HG03103 (cell line): ENCODE measurements at regions not wholly inside any gene's neighbourhood (a gene's known extent, or its start where the extent isn't known, plus 50 kb on each side); places are given as distances from the start of the nearest gene placed in this dataset.
"Not testable (repeated sequence)": the region's sequence is repeated elsewhere in the genome, so short reads cannot be mapped to it uniquely, and the experiment has no call there.

Source experiments
- ATAC-seq: cut with Tn5 transposase; IDR thresholded peaks from one replicate; pipeline ENCODE4 v1.9.1; 2021; ENCODE audit warnings: low read depth; ENCODE audit not compliant: unreplicated experiment

DNA sequence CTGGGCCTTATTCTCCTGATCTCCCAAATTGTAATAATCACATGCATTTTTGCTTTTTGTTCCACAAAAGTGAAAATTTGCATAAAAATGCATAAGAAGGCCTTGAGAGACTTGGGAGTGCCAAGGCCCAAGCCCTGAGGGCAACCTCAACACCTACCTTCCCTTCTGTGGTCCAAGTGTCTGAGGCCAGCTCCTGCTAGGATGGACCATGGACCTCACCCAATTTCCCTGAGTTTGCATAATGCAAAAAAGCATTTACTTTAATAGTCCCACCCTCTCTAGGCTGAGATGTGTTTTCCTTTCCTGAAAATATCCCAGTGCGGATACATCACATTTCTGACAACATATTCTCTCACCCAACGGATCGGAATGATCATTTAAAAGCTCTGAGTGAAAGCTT, 194.1 kb upstream of the TENM4 start:
- ATAC-seq: no peak

DNA sequence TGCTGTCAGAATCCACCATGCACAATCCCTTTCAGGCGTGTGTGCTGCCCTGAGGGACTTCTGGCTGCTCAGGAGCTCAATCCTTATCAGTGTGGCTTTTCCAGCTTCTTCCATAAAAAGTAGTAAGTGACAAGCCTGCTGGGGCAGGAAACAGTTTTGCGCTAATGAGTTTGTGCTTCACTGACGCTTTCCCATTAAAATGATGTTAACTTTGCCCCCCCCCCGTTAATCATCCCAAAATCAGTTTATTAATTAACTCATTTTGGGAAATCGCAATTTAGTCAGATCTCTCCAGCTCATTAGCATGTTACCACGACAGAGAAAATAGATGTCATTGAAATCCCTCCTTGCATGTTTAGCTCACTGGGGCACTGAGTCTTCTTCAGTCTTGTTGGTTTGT, 186.5 kb upstream of the TENM4 start:
- ATAC-seq: no peak

DNA sequence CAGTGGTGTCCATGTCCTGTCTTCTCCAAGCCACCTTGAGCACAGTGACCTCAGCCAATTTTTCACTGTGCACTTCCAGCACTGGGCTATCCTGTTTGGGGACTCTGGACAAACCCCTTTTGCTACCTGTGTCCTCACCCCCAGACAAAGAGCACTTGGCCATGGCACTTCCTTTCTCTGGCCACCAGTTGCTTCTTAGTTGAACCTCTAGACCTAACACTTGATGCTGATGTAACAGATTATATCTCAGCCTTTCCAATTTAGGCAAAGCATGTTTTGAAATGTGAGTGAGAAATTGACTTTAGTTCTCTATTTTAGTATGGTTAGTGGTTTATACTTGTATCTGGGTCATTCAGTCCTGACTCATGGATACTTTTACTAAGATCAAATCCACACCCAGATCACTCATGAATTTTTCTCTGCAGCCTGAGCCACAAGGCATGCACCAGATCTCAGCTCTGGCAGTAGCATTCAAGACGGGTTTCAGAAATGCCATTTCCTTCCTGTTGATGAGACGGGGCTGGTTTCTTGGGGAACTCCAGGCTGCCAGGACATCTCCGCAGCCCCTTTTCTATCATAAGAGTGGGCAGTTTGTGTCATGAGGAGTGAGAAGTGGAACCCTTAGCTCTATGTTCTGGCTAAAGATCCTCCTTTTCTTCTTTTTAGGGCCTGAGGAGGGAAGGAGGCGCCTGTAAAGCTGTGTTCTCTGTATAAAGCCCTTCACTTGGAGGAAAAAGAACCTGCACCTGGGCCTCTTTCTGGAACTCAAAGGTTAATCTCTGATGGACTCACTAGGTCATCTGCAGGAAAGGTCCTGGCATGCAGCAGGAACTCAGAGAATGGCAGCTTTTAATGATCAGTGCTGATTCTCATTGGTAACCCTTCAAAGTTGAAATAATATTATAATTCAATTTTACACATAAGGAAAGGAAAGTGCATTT, 185.6 kb upstream of the TENM4 start:
- ATAC-seq: no peak

DNA sequence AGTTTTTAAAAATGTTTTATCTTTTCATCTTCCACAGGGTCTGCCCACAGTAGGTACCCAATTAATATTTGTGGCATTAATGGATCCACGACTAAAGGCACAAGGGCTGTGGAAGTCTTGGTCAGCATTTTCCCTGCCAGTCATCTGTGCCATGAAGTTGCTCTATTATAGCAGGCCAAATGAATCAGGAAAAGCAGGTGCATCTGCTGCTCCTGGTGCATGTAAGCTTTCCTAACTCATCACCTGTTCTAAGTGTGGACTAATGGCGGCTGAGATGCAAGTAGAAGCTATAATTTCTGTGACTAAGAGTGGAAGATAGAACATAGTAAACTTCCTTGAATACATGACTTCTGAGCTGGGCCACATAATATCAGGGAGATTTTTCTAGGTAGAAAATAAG, 182.5 kb upstream of the TENM4 start:
- no peak for ATAC-seq

DNA sequence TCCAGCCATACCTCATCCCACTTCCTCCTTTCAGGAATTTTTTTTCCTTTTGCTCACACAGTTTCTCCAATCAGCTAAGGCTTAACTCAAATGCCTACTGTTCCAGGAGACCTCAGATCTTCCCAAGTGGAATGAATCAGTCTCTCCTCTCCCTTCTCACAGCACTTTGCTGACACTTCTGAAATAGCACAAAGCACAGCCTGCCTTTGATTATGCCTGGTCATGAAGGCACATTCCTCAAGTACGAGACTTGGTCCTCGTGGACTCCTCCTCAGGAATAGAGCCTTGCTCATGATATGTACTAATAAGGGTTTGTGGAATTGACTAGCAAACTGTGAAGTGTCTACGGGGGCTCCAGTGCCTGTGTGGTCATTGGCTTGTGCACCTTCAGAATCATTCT, 176.7 kb upstream of the TENM4 start:
- ATAC-seq: no peak

DNA sequence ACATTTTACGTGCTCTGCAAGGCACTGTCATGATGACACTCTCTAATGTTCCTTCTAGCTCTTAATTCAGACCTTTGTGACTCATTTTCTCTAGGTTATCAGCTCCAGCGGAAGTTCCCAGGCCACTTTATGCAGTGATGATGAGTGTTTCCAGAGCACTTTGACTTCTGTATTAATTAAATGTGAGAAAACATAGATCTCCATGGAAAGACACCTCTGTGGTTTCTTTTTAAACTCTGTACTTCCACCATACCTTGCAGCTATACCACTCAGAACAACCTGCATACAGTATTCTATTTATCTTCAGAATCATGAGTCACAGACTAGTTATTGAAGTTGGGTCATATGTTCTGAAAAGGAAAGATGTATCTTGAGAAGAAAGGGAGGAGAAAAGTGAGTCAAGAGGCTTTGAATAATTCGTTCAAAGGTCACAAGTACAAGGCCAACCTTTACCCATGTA, 175.6 kb upstream of the TENM4 start:
- no peak for ATAC-seq

DNA sequence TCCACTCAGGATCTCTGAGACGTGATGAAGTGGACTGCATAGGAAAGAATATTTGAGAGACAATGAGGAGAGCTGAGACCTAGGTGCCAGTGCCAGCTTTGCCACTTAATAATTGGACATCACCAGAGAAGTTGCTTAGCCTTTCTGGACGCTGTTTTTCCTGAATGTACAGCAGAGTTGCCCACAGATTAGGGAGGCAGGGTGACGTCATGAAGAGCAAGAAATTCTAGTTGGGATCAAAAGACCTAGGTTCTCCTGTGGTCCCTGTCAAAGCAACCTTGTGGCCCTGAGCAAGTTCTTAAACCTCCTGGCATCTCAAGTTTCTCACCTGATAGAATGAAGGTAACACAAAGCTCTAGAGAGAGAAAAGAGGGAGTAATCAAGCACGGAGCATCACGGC, 174.6 kb upstream of the TENM4 start:
- ATAC-seq: no peak

DNA sequence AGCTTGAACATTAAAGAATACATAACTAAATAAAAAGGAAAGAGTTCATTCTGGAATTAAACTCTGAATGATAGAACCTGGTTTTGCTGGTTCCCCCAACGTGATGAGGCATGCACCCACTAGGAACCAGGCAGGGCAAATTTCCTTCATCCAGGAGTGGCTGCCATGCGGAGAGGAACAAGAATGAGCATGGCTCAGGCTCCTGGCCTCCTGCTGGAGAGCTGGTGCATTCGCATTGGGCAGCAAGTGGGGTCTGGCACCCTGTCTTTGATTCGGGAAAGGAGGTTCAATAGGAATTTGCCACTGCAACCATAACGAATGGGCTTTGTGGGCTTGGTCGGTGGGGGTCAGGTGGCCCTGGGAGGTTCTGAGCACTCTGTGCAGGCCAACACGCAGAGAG, 169.8 kb upstream of the TENM4 start:
- no peak for ATAC-seq

DNA sequence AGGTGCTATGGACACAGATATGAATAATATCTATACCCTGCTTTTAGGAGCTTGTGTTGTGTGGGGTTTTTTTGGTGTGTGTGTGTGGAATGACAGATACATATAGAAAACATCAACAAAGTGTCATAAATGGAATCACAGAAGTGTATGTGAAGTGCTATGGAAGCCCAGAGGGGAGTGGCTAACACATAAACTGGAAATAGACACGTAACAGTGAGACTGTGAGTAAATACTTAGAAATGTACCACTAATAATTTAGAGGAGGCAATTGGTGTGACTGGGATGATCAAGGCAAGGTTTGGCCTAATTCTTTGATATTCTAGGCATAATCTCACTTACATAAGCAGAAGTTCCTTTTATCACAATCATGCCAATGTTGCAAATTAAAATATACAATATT, 169.3 kb upstream of the TENM4 start:
- ATAC-seq: no peak

DNA sequence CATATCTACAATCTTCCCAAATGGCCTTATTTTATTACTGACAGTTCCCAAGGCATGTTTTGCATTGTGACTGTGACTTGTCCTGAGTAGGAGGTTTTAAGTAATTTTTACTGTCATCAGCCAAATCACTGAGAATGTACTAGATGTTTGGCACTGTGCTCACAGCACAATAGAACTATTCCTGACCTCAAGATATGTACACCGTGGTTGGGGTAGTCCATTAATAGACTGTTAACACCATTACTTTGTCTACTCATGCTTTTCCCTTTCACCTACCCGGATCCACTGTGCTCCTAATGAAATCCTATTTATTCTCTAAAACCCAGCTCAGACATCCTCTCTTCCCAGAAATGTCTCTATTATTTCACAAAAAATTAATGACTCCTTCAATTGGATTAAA, 168.7 kb upstream of the TENM4 start:
- no peak for ATAC-seq

DNA sequence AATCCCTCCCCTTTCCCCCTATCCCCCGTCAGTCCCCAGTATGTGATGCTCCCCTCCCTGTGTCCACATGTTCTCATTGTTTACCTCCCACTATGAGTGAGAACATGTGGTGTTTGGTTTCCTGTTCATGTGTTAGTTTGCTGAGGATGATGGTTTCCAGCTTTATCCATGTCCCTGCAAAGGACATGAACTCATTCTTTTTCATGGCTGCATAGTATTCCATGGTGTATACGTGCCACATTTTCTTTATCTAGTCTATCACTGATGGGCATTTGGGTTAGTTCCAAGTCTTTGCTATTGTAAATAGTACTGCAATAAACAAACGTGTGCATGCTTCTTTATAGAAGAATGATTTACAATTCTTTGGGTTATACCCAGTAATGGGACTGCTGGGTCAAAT, 165.6 kb upstream of the TENM4 start:
- not testable (repeated sequence) for ATAC-seq

DNA sequence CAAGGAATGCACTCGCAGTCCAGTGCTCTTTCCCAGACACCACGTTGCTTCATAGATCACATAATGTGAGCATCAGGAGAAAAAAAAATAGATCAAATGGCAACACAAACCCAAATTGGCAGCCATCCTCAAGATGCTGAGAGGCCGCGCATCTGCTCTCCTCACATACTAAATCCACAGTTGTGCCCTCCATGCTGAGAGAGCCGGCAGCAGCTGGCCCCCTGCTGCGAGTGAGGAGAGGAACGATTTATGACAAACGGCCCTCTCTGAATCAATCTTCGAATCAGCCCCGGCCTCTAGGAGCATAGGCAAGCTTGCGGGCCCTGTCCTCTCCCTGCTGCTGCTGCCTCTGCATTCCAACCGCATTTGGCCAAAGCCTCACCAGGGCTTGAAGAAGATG, 159.9 kb upstream of the TENM4 start:
- no peak for ATAC-seq

DNA sequence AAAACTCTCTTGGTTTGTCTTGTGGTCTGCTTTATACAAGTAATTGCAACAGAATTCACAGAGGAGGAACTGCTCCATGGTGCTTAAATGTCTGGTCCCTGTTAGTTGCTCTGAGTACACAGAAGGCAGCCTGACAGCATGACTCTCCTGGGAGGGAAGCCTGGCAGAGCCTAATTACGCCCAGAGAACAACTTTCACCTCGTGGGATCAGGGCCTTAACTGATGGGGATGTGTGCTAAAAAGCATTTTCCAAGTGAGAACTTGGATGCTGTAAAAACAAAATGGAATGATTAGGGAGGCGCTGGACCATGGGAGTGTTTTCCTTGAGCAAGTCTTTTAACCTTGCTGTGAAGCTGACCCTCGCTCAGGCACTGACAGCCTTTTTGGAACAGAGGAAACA, 154.0 kb upstream of the TENM4 start:
- no peak for ATAC-seq

DNA sequence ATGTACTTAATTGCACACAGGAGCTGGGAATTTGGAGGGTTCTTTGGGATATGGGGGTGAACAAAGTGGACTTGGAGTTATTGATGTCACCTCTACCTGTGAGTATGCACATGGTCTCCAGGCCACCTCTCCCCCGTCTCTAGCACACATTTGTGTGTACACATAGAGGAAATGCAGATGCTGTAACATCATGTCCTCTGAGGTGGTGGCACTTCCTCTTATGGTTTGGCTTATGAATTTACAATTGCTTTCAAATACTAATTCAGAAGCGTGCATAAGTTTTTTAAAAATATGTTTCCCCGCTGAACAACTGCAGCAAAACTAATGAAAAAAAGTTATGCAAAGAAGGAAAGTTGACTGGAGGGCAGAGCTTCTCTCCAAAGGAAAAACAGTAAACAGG, 152.0 kb upstream of the TENM4 start:
- no peak for ATAC-seq

DNA sequence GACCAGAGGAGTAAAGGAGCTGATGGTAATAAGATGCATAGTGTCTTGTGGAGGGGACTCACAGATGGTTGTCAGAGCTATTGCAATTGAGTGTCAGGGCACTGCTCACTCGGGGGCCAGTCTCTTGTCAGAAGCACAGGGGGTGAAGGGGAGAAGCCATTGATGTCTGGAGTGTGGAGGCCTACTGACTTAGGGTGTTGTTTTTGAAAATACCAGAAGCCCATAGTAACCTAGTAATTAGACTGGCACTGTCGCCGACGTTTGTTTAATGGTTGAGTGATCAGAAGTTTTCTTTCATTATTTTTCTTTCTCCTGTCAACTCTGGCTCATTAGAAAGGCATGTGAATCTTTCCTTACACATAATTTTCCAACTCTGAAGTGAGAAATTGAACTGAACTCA, 151.6 kb upstream of the TENM4 start:
- no peak for ATAC-seq

DNA sequence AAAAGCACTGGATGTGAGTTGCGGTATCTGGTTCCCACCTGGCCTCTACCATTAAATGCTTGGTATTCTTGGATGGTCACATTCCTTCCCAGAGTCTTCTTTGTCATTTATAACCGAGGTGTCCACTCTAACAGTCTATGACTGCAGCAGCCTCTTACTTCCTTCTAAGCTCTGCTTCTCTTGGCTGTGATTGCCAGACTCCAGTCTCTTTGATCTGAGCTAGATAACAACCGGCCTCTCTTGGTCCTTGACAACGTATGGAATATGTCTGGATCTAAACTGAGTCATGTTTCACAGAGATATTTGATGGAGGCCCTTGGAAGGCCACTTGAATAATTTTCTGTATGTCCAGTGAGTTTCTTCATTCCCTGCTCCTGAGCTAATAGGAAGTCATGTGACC, 141.6 kb upstream of the TENM4 start:
- ATAC-seq: no peak

DNA sequence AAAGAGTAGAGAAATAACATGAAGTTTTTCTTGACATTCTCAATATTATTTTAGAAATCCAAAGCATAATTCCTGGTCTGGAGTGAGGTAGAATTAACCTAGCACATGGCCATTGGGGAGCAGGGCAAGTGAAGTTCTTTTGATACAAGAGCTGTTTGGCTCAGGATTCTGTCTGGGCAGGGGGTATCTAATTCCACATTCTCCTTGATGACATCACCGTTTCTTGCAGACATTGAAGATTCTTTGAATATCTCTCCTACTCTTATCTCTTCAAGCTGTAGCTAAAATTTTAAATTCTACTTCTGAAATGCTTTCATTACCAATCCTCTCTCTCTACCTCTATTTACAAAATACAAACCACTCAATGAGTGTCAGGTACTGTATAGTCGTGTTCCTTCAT, 138.2 kb upstream of the TENM4 start:
- ATAC-seq: no peak

DNA sequence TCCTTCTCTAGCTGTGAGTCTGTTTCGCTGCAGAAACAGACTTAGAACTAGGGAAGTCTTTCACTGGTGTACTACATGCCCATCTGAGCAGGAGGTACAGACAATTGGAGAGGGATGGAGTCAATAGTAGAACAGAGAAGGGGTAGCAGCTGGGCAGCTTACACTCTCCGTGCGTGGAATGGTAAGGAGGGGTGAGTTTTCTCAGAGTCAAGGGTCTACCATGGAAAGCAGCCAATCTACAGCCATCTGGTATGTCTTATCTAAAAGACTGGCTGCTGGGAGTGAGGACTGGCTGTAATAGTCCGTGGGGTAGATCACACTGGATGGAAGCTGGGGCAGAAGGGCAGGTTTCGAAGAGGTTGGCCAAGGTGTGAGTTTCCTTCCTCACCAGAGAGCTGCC, 137.3 kb upstream of the TENM4 start:
- no peak for ATAC-seq

DNA sequence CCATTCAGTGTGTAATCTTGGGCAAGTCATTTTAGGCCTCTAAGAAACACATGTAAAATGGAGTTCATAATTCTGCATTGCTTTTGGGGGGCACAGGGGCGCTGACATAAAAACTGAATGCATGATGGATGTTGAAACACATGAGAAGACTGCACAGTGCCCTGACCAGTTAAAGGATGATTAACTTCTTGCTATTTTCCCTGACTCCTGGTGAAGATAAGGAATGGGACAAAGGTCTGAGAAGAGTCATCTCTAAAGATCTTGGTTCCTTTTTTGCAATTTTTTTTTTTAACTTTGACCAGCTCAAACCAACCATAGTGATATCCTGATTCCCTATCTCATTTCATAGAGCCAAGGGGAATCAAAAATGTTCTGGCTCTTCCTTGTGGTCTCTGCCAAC, 134.9 kb upstream of the TENM4 start:
- no peak for ATAC-seq

DNA sequence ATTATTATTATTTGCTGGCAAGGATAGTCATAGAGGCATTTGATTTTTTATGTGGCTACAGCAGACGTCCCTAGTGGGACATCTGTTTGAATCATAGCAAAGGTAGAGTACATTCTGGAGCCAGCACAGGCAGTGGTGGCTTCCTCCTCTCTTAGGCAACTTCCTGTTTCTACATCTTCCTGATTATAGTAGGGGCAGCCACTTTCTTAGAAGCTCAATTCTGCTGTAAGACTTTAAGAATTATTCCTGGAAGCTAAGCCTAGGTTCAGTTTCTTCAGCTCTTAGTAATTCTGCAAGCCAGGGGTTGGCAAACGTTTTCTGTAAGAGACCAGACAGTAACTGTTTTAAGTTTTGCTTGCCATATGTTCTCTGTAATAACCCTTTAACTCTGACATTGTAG, 129.3 kb upstream of the TENM4 start:
- no peak for ATAC-seq

DNA sequence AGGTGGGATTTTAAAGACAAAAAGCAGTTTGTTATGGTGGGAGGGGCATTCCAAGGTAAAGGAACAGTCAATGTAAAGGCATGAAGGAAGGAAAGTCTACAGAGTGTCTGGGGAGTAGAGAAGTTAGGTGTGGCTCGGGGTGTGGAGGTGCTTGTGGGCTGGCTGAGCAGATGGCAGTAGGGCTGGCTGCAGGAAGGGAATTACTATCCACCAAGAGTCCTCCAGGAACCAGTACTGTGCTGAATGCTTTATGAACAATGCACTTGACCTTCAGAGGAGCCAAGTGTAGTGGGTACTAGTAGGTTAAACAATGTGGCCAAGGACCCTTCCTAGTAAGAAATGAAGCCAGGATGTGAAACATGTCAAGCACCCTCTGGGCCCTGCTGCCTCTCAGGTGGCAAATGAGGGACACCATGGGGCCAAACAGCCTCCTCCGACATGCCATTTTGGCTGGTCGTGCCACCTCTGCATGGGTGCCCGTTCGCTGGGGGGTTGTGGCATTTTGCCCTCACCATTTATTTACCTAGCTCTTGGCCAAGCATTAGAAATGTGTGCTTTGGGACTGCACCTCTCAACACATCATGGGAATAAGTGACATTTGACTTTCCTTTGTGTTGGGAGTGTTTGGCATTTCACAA, 123.6 kb upstream of the TENM4 start:
- ATAC-seq: no peak

DNA sequence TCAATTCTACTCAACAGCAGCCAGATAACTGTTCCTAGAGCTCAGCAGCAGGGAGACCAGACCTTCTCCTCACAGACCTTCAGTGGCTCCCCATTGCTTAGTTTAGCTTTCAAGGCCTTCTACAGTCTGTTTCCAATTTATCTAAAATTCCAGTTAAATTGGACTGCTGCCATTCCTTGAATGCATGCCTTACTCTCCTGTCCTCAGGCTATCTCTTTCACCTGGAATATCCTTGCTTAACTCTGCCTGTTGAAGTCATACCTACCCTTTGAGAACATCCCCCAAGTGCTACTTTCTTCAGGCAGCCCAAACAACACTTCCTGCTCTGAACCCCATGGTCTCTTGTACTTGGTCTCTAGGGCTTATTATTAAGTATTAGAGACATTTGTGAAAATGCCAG, 120.7 kb upstream of the TENM4 start:
- ATAC-seq: no peak
